ENCODE measurements at regions not wholly inside any gene's neighbourhood (a gene's known extent, or its start where the extent isn't known, plus 50 kb on each side); places are given as distances from the start of the nearest gene placed in this dataset.

DNA sequence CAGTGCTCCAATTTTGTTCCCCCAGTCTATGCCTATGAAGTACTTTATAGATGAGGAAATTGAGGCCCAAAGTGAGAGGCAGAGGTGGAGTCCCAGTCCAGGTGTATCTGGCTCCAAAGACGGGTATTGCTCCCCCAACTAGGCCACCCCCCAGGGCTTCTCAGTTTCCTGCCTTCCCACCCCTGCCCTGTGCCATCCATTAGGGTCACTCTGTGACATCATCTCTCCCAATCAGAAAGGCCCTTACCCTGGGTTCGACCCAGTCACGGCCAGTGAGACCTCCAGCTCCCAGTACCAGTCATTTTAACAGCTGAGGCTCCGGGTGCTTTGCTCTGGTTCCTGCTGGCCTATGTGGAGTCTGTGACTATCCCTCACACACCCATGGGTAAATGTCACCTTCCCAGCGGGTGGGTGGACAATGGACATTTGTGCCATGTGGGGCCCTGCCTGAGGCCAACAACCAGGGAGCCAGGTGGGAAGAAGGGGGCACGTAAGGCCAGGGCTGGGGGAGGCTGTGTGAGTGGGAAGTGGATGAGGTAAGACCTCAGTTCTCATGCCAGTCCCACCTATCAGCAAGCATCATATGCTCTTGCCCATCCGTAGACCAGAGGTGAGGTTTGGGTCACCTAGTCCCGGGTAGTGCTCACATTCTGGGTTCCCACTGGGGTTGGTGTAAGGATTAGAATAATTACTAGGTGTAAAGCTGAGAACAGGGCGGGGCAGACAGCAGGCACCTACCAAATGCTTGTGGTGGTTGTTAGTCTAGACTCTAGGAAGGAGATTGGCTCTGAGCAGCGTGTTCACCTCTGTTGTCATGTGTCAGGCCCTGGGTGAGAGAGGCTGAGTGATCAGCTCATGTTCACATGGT, 685.9 kb downstream of the MATN1 start:
- TF ChIP-seq, protein P1, sequence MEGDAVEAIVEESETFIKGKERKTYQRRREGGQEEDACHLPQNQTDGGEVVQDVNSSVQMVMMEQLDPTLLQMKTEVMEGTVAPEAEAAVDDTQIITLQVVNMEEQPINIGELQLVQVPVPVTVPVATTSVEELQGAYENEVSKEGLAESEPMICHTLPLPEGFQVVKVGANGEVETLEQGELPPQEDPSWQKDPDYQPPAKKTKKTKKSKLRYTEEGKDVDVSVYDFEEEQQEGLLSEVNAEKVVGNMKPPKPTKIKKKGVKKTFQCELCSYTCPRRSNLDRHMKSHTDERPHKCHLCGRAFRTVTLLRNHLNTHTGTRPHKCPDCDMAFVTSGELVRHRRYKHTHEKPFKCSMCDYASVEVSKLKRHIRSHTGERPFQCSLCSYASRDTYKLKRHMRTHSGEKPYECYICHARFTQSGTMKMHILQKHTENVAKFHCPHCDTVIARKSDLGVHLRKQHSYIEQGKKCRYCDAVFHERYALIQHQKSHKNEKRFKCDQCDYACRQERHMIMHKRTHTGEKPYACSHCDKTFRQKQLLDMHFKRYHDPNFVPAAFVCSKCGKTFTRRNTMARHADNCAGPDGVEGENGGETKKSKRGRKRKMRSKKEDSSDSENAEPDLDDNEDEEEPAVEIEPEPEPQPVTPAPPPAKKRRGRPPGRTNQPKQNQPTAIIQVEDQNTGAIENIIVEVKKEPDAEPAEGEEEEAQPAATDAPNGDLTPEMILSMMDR (IDR thresholded peaks at IDR 0.05): no peak
- TF ChIP-seq MYC (IDR thresholded peaks at IDR 0.05; ENCODE audit: borderline replicate concordance, low read length) (no peak), MAZ (IDR thresholded peaks at IDR 0.05; ENCODE audit: borderline replicate concordance, low read depth, low read length) (no peak), BHLHE40 (IDR thresholded peaks at IDR 0.05; ENCODE audit: low read depth, low read length) (no peak), NPAS2 (CRISPR knock-in tag; IDR thresholded peaks at IDR 0.05; ENCODE audit: borderline replicate concordance) (no peak), SREBF2 (IDR thresholded peaks at IDR 0.05) (no peak), KDM1A (IDR thresholded peaks at IDR 0.05; ENCODE audit: low read depth) (no peak)
